ENCODE measurements at regions not wholly inside any gene's neighbourhood (a gene's known extent, or its start where the extent isn't known, plus 50 kb on each side); places are given as distances from the start of the nearest gene placed in this dataset.

DNA sequence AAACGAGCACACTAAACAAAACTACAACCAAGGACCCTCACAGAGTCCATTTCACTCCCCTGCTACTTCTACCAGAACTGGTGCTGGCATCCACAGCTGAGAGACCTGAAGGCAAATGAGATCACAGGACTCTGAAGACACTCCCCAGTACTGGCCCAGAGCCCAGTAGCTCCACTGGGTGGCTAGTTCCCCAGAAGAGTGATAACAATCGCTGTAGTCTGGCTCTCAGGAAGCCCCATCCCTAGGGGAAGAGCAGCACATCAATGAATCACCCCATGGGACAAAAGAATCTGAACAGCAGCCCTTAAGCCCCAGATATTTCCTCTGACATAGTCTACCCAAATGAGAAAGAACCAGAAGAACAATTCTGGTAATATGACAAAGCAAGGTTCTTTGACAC, 190.7 kb upstream of the BMP4 start:
- WGBS (ENCODE audit: insufficient coverage, low coverage, low lambda C conversion rate, missing lambda C conversion rate) = 57% methylated on average over 2 of the region's 2 CpGs
- intact Hi-C loops (cut with DNase I) = no loop called here

DNA sequence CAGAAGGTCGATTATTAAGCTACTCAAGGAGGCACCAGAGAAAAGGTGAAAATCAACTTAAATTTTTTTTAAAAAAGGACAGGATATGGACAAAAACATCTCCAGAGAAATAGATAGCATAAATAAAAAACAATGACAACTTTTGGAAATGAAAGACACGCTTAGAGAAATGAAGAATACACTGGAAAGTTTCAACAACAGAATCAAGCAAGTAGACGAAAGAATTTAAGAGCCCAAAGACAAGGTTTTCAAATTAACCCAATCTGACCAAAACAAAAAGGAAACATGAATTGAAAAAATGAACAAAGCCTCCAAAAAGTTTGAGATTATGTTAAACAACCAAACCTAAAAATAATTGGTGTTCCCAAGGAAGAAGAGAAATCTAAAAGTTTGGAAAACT, 191.1 kb upstream of the BMP4 start:
- 96% methylated on average over 3 of the region's 3 CpGs for WGBS (ENCODE audit: insufficient coverage, low coverage, low lambda C conversion rate, missing lambda C conversion rate)

More for the DNA sequence above, 190.7 kb upstream of the BMP4 start:
- DNase-seq (no peak), ATAC-seq (no peak)
- H3K9me3 ChIP-seq = no peaks in the 10 kb centered on the region
- H3K36me3 ChIP-seq = no peaks in the 10 kb centered on the region
- H3K4me1 ChIP-seq = no peaks in the 10 kb centered on the region
- no peaks in the 10 kb centered on the region for H3K27me3 ChIP-seq
- TF ChIP-seq POLR2A (IDR thresholded peaks at IDR 0.05) = no peak
- TF ChIP-seq CTCF (IDR thresholded peaks at IDR 0.05) = no peak
- no peak overlapping the region for H3K4me3 ChIP-seq
- no peak overlapping the region for H3K27ac ChIP-seq

DNA sequence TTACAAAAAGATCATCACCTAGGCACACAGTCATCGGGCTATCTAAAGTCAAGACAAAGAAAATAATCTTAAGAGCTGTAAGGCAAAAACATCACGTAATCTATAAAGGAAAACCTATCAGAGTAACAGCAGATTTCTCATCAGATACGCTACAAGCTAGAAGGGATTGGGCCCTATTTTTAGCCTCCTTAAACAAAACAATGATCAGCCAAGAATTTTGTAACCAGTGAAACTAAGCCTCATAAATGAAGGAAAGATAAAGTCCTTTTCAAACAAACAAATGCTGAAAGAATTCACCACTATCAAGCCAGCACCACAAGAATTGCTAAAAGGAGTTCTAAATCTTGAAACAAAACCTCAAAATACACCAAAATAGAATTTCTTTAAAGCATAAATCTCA, 191.6 kb upstream of the BMP4 start:
- Histone ChIP-seq H3K36me3 (no peaks in the 10 kb centered on the region), H3K9me3 (no peaks in the 10 kb centered on the region), H3K27me3 (no peaks in the 10 kb centered on the region), H3K4me3 (no peak overlapping the region), H3K27ac (no peak overlapping the region), H3K4me1 (no peaks in the 10 kb centered on the region)
- intact Hi-C loops (cut with DNase I) = no loop called here
- DNase-seq = no peak
- TF ChIP-seq CTCF (IDR thresholded peaks at IDR 0.05) = no peak
- no peak for TF ChIP-seq POLR2A (IDR thresholded peaks at IDR 0.05)
- no peak for ATAC-seq
- WGBS (ENCODE audit: insufficient coverage, low coverage, low lambda C conversion rate, missing lambda C conversion rate) = 88% methylated on average over 3 of the region's 3 CpGs

More for the DNA sequence above, 191.1 kb upstream of the BMP4 start:
- H3K36me3 ChIP-seq = no peaks in the 10 kb centered on the region
- DNase-seq = no peak
- no peaks in the 10 kb centered on the region for H3K4me1 ChIP-seq
- no peaks in the 10 kb centered on the region for H3K9me3 ChIP-seq
- intact Hi-C loops (cut with DNase I) = no loop called here
- ATAC-seq = no peak
- no peaks in the 10 kb centered on the region for H3K27me3 ChIP-seq
- TF ChIP-seq POLR2A (IDR thresholded peaks at IDR 0.05) = no peak
- no peak for TF ChIP-seq CTCF (IDR thresholded peaks at IDR 0.05)
- no peak overlapping the region for H3K4me3 ChIP-seq
- no peak overlapping the region for H3K27ac ChIP-seq

DNA sequence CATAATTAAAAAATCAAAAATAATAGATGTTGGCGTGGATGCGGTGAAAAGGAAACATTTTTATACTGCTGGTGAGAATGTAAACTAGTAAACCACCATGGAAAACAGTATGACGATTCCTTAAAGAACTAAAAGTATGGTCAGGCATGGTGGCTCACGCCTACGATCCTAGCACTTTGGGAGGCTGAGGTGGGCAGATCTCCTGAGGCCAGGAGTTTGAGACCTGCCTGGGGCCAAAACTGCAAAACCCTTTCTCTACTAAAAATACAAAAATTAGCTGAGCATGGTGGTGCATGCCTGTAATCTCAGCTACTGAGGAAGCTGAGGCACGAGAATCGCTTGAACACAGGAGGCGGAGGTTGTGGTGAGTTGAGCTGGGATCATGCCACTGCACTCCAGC, 195.7 kb upstream of the BMP4 start:
- no peak overlapping the region for H3K27ac ChIP-seq
- WGBS (ENCODE audit: insufficient coverage, low coverage, low lambda C conversion rate, missing lambda C conversion rate) = 96% methylated on average over 6 of the region's 8 CpGs
- no peaks in the 10 kb centered on the region for H3K36me3 ChIP-seq
- no peaks in the 10 kb centered on the region for H3K9me3 ChIP-seq
- intact Hi-C loops (cut with DNase I) = no loop called here
- ATAC-seq (no peak), DNase-seq (no peak)
- H3K4me3 ChIP-seq = no peak overlapping the region
- no peaks in the 10 kb centered on the region for H3K4me1 ChIP-seq
- H3K27me3 ChIP-seq = no peaks in the 10 kb centered on the region
- TF ChIP-seq POLR2A (IDR thresholded peaks at IDR 0.05) (no peak), CTCF (IDR thresholded peaks at IDR 0.05) (no peak)

All from right lobe of liver (tissue), 6 donors.